ENCODE measurements at regions not wholly inside any gene's neighbourhood (a gene's known extent, or its start where the extent isn't known, plus 50 kb on each side); places are given as distances from the start of the nearest gene placed in this dataset.

DNA sequence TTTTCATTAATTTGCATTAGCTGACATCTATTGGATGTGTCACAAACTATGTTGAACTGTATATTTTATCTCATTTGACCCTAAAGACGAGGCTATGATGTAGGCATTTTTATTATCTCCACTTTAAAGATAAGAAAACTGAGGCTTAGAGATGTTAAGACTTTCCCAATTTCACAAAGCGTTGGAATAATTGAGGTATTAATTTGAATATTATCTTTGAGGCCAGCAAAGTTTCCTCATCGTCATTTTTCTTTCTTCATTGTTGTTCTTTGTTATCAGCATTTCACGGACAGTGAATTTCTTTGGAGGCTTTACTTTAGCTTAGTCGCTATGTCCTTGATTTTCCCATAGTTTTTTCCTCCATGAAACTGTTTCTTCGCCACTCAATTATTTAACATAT is 227.5 kb upstream of the MYOCD start:
- no peak for DNase-seq (ENCODE audit: extremely low spot score)
- TF ChIP-seq SP1 (IDR thresholded peaks at IDR 0.05) (no peak), ELF4 (IDR thresholded peaks at IDR 0.05) (no peak), FOXM1 (IDR thresholded peaks at IDR 0.05; ENCODE audit: borderline replicate concordance) (no peak), ARNT (IDR thresholded peaks at IDR 0.05) (no peak), NFRKB (IDR thresholded peaks at IDR 0.05) (no peak), LEF1 (IDR thresholded peaks at IDR 0.05; ENCODE audit: borderline replicate concordance) (no peak)
- TF ChIP-seq, protein P1, sequence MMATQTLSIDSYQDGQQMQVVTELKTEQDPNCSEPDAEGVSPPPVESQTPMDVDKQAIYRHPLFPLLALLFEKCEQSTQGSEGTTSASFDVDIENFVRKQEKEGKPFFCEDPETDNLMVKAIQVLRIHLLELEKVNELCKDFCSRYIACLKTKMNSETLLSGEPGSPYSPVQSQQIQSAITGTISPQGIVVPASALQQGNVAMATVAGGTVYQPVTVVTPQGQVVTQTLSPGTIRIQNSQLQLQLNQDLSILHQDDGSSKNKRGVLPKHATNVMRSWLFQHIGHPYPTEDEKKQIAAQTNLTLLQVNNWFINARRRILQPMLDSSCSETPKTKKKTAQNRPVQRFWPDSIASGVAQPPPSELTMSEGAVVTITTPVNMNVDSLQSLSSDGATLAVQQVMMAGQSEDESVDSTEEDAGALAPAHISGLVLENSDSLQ (IDR thresholded peaks at IDR 0.05) = no peak
- ChIA-PET CTCF (no interaction called here), POLR2A (no interaction called here)

DNA sequence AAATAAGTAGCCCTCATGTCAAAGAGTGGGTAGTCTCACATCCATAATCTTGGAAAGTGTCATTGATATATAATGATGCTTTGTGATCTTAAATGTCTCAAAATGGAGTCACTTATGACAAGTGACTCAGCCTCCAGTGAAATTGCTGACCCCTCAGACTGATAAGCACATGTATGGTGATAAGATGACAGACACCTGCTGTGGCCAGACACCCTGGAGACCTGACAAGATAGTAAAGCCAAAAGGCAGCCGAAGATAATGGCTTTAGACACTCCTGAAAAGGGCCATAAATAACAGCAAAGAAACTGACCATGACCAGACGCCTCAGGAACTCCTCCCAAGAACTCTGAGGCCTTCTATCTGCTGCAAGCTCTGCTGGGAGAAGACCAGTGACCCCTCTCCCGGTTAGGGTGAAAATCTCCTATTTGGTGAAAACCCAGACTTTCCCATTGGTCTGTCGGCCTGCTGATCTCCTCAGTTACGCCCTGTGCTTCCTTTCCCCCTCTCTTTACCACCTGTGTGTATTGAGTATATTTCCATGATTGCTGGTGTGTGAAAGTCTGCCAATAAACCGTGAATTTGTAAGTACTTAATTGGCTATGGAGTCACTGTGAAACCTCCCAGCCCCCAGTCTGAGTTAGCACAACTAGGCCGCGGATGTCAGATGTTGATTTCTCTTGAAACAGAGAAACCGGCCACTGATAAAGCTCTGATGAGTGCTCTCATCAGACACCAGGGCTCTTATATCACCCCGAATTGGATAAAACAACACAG is 226.7 kb upstream of the MYOCD start:
- ChIA-PET POLR2A (no interaction called here), CTCF (no interaction called here)
- no peak for DNase-seq (ENCODE audit: extremely low spot score)
- TF ChIP-seq ZNF384 (IDR thresholded peaks at IDR 0.05) (no peak), FOXM1 (IDR thresholded peaks at IDR 0.05; ENCODE audit: borderline replicate concordance) (no peak), L3MBTL2 (conservative IDR thresholded peaks at IDR 0.05) (no peak), SUZ12 (IDR thresholded peaks at IDR 0.05) (no peak), HDGF (IDR thresholded peaks at IDR 0.05; ENCODE audit: borderline replicate concordance) (no peak), BHLHE40 (IDR thresholded peaks at IDR 0.05; ENCODE audit: borderline replicate concordance) (no peak), FOXA1 (IDR thresholded peaks at IDR 0.05) (no peak), TARDBP (IDR thresholded peaks at IDR 0.05) (no peak), ELF4 (IDR thresholded peaks at IDR 0.05) (no peak), NFRKB (IDR thresholded peaks at IDR 0.05) (no peak), CTBP1 (IDR thresholded peaks at IDR 0.05; ENCODE audit: borderline replicate concordance) (no peak), SP1 (IDR thresholded peaks at IDR 0.05) (no peak), ARNT (IDR thresholded peaks at IDR 0.05) (no peak), FOXK2 (IDR thresholded peaks at IDR 0.05) (no peak), LEF1 (IDR thresholded peaks at IDR 0.05; ENCODE audit: borderline replicate concordance) (no peak)
- TF ChIP-seq, protein P1 (IDR thresholded peaks at IDR 0.05) = no peak

DNA sequence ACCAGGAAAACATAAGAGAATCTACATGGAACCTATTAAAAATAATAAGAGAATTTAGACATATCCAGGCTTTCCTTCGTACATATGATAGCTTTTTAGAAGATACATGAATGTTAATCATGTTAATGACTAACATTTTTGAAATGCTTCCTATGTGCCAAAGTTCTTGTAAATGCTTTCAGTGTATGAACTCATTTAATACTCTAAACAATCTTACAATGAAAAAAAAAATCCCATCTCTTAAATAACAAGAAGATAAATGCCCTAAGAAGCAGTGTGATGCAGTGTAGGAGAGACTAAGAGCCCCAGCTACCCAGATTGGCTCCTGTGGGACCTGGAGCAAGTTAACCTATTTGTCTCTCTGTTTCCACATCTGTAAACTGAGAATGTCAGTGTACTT is 220.4 kb upstream of the MYOCD start:
- no peak for DNase-seq (ENCODE audit: extremely low spot score)
- POLR2A ChIA-PET = no interaction called here
- CTCF ChIA-PET = interaction anchor here (0.5 kb wide), 1 partner anchor 15 kb away, joined by 3 read pairs; no protein-coding TSS in a partner anchor
- TF ChIP-seq HDGF (IDR thresholded peaks at IDR 0.05; ENCODE audit: borderline replicate concordance) = no peak

GRCh38 chr17:12457493-12457892 is 208.2 kb upstream of the MYOCD start:
- TF ChIP-seq ARNT (IDR thresholded peaks at IDR 0.05) (no peak), SUZ12 (IDR thresholded peaks at IDR 0.05) (no peak), NFRKB (IDR thresholded peaks at IDR 0.05) (no peak), FOXK2 (IDR thresholded peaks at IDR 0.05) (no peak), HDGF (IDR thresholded peaks at IDR 0.05; ENCODE audit: borderline replicate concordance) (no peak), CTBP1 (IDR thresholded peaks at IDR 0.05; ENCODE audit: borderline replicate concordance) (no peak), SP1 (IDR thresholded peaks at IDR 0.05) (no peak), FOXM1 (IDR thresholded peaks at IDR 0.05; ENCODE audit: borderline replicate concordance) (no peak), ZNF384 (IDR thresholded peaks at IDR 0.05) (no peak), LEF1 (IDR thresholded peaks at IDR 0.05; ENCODE audit: borderline replicate concordance) (no peak), L3MBTL2 (conservative IDR thresholded peaks at IDR 0.05) (no peak), BHLHE40 (IDR thresholded peaks at IDR 0.05; ENCODE audit: borderline replicate concordance) (no peak), TARDBP (IDR thresholded peaks at IDR 0.05) (no peak), FOXA1 (IDR thresholded peaks at IDR 0.05) (no peak), ELF4 (IDR thresholded peaks at IDR 0.05) (no peak)
- TF ChIP-seq, protein P1 (IDR thresholded peaks at IDR 0.05) = no peak
- CTCF ChIA-PET = no interaction called here
- POLR2A ChIA-PET = no interaction called here
- no peak for DNase-seq (ENCODE audit: extremely low spot score)

- ChIA-PET POLR2A (no interaction called here), CTCF (interaction anchor here (0.6 kb wide), 1 partner anchor 48 kb away, joined by 10 read pairs; no protein-coding TSS in a partner anchor)
- no peak for TF ChIP-seq BHLHE40 (IDR thresholded peaks at IDR 0.05; ENCODE audit: borderline replicate concordance)
- TF ChIP-seq ELF4 (IDR thresholded peaks at IDR 0.05) = no peak
- TF ChIP-seq SP1 (IDR thresholded peaks at IDR 0.05) = no peak
- TF ChIP-seq FOXK2 (IDR thresholded peaks at IDR 0.05) = no peak
- no peak for DNase-seq (ENCODE audit: extremely low spot score)
Measured at GRCh38 chr17:12459736-12460135, 206.0 kb upstream of the MYOCD start.

DNA sequence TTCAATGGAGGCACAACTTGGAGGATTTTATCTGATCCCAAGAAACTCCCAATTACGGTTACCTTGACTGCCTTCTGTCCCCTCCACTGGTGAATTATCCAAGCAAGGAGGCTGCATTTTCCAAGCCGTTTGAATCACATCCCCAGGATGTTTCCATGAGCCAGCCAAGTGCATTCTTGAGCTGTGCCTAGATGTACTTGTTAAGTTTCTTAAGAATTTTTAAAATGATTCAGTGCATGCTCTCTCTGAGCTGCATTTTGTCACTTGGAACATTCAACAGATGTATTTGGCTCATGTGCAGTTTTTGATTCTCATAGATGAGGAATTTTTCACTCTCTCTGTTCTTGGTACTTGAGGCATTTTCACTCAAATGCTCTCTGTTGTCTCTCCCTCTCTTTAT is 202.6 kb upstream of the MYOCD start:
- ChIA-PET POLR2A (no interaction called here), CTCF (no interaction called here)
- TF ChIP-seq FOXM1 (IDR thresholded peaks at IDR 0.05; ENCODE audit: borderline replicate concordance) (no peak), FOXK2 (IDR thresholded peaks at IDR 0.05) (no peak), FOXA1 (IDR thresholded peaks at IDR 0.05) (no peak), HDGF (IDR thresholded peaks at IDR 0.05; ENCODE audit: borderline replicate concordance) (no peak), CTBP1 (IDR thresholded peaks at IDR 0.05; ENCODE audit: borderline replicate concordance) (no peak), SUZ12 (IDR thresholded peaks at IDR 0.05) (no peak), L3MBTL2 (conservative IDR thresholded peaks at IDR 0.05) (no peak), TARDBP (IDR thresholded peaks at IDR 0.05) (no peak), NFRKB (IDR thresholded peaks at IDR 0.05) (no peak), SP1 (IDR thresholded peaks at IDR 0.05) (no peak), LEF1 (IDR thresholded peaks at IDR 0.05; ENCODE audit: borderline replicate concordance) (no peak), BHLHE40 (IDR thresholded peaks at IDR 0.05; ENCODE audit: borderline replicate concordance) (no peak)
- TF ChIP-seq, protein P1 (IDR thresholded peaks at IDR 0.05) = no peak
- no peak for DNase-seq (ENCODE audit: extremely low spot score)
